ENCODE measurements at regions not wholly inside any gene's neighbourhood (a gene's known extent, or its start where the extent isn't known, plus 50 kb on each side); places are given as distances from the start of the nearest gene placed in this dataset.

DNA sequence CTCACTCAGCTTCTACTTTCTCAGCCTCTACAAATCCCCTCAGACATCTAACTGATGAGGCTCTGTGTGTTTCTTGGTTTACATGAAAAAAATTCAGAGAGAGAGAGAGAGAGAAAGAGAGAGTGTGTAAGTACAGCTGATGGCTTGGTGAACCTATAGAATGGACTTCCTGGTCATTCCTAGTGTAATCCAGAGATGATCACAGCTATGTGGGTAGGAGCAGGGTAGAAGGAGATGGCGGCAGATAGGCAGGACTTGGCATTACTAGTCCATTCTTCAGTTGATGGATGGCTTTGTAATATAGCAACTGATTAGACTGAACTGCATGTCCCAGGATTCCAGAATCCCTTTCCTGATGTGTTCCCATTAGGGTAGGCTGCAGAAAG lies 429.3 kb upstream of the CLINT1 start:
- no peak overlapping the region for H3K27ac ChIP-seq (ENCODE audit: low read depth)
- no peaks in the 10 kb centered on the region for H3K36me3 ChIP-seq (ENCODE audit: insufficient read depth)
- no peaks in the 10 kb centered on the region for H3K4me1 ChIP-seq (ENCODE audit: insufficient read depth)
- DNase-seq (ENCODE audit: extremely low spot score), result no peak
- H3K4me3 ChIP-seq (ENCODE audit: low read depth, low read length), result no peak overlapping the region
- 94% methylated on average over 1 of the region's 1 CpG for WGBS

DNA sequence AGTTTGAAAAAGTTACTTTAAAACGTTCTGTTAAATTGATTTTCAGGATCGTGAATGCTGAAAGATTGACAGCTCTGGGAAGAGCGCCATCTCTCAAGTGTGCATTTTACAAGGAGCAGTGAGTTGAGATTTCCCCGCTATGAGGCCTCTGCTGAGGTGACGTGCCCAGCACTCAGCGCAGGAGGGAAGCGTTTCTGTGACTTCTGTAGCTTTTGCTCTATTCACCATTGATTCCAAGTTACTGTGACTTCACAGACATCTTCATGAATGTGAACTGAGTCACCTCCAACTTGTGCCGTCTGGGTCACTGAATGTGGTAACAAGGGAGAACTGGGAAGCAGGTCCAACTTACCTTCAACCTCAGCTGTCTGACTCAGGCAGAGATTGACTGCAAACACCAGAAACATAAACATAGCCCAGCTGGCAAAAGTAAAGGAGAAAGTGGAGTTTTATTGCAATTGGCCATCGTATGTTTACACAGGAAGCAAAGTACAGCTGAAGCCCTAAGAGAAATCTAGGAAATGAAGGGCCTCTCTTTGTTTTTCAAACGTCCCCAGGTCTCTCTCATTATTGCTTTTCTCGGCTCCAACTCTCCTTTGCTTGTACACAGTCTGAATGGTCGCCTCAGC lies 428.8 kb upstream of the CLINT1 start:
- no peaks in the 10 kb centered on the region for H3K4me1 ChIP-seq (ENCODE audit: insufficient read depth)
- 39% methylated on average over 12 of the region's 12 CpGs for WGBS
- no peak for DNase-seq (ENCODE audit: extremely low spot score)
- H3K36me3 ChIP-seq (ENCODE audit: insufficient read depth), result no peaks in the 10 kb centered on the region
- no peak overlapping the region for H3K27ac ChIP-seq (ENCODE audit: low read depth)
- no peak overlapping the region for H3K4me3 ChIP-seq (ENCODE audit: low read depth, low read length)

DNA sequence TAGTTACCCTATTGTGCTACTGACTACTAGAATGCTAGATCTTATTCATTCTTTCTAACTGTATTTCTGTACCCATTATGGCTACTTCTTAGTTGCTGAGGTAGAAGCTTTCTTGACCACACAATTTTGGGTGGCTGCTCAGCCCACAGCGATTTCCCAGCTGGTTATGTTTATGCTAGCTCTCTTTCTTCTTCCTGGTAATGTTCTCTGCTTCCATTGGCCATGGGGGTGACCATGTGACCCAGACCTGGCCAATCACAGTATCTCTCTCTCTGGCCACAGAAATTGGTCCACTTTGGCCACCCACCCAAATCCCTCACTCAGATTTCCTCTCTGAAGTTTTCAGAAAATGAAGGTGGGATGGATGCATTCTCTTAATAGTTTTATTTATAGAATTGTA lies 427.9 kb upstream of the CLINT1 start:
- no peaks in the 10 kb centered on the region for H3K36me3 ChIP-seq (ENCODE audit: insufficient read depth)
- no peak for DNase-seq (ENCODE audit: extremely low spot score)
- no peaks in the 10 kb centered on the region for H3K4me1 ChIP-seq (ENCODE audit: insufficient read depth)
- no peak overlapping the region for H3K4me3 ChIP-seq (ENCODE audit: low read depth, low read length)
- no peak overlapping the region for H3K27ac ChIP-seq (ENCODE audit: low read depth)
- WGBS, result 90% methylated on average over 1 of the region's 1 CpG

DNA sequence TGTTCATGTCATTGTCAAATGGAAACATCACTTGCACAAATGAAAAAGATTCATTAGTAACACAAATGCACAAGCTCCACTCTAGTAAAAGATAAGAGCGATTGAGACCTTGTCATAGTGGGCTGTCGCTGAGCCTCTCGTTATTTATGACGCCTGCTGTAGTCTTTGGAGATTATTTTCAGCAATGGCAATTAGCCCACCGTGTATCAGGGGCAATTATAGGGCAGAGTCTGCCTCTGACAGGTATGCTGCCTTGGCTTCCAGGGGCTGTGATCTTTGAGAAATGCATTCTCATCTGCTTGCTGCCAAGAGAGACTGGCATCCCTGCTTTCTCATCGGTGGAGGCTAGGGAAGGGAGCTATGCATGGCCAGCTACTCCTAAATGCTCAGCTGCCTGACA lies 426.8 kb upstream of the CLINT1 start:
- no peak overlapping the region for H3K27ac ChIP-seq (ENCODE audit: low read depth)
- H3K4me3 ChIP-seq (ENCODE audit: low read depth, low read length), result no peak overlapping the region
- no peak for DNase-seq (ENCODE audit: extremely low spot score)
- WGBS, result 81% methylated on average over 6 of the region's 6 CpGs
- H3K4me1 ChIP-seq (ENCODE audit: insufficient read depth), result no peaks in the 10 kb centered on the region
- no peaks in the 10 kb centered on the region for H3K36me3 ChIP-seq (ENCODE audit: insufficient read depth)

DNA sequence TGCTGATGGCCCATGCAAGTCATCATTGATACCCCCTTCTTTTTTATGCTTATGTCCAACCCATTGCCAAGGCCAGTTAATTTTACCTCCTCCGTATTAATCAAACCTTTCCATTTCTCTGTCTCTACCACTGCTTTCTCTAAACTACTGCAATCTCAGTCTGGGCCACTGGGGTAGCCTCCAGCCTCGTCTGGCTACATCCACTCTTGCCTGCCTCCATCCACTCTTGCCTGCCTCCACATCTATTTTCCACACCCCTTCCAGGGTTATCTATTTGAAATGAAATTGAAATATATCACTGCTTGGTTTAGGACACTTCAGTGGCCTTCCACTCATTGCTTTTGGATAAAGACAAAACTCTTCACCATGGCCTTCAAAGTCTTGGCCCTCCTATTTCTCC lies 425.3 kb upstream of the CLINT1 start:
- DNase-seq (ENCODE audit: extremely low spot score), result no peak
- Histone ChIP-seq H3K27ac (ENCODE audit: low read depth) (no peak overlapping the region), H3K36me3 (ENCODE audit: insufficient read depth) (no peaks in the 10 kb centered on the region), H3K4me1 (ENCODE audit: insufficient read depth) (no peaks in the 10 kb centered on the region), H3K4me3 (ENCODE audit: low read depth, low read length) (no peak overlapping the region)
- WGBS, result 88% methylated on average over 2 of the region's 2 CpGs

DNA sequence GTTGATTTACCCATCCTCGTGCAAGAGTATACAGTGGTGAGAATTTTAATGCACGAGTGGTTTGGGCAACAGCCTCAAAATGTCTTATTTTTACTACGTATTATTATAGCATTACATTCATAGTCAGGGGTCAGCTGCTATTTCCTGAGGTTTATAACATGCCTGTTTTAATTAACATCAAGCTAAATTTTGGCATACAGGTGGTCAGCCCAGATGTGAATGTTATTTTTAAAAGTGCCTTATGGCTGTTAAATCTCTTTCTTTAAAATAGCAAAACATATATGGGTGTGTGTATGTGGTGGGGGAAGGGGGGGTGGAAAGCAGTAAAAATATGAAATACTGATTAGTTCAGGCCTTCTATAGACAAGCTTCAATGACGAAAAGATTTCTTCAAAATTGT lies 424.5 kb upstream of the CLINT1 start:
- H3K36me3 ChIP-seq (ENCODE audit: insufficient read depth), result no peaks in the 10 kb centered on the region
- H3K27ac ChIP-seq (ENCODE audit: low read depth), result no peak overlapping the region
- H3K4me3 ChIP-seq (ENCODE audit: low read depth, low read length), result no peak overlapping the region
- WGBS, result 75% methylated on average over 4 of the region's 4 CpGs
- no peaks in the 10 kb centered on the region for H3K4me1 ChIP-seq (ENCODE audit: insufficient read depth)
- no peak for DNase-seq (ENCODE audit: extremely low spot score)

DNA sequence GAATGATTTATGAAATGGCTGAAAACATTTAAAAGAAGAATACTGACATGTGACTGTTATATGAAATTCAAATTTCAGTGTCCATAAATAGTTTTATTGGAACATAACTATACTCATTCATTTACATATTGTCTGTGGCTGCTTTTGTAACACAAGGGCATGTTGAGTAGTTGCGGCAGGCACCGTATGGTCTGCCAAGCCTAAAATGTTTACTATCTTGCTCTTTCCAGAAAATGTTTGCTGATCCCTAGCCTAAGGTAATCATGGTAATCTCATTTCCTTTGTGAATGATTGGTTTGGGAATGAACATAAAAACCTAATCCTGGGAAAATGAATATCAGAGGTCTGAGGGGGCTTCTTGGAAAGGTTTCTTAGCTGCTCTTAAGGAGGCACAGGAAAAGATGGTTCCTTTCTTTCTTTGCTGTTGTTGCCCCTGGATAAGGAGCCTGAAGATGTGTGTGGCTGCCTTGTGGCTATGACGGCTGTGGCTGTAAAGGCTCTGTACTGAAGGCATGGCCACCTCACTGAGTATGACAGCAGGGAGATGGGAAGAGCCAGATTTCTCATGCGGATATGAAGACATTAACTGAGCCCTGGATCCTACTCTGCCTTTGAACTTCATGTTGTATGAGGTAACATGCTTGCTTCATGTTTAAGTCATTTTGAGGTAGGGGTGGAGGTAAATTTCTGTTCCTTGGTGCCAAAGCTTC lies 419.4 kb upstream of the CLINT1 start:
- H3K36me3 ChIP-seq (ENCODE audit: insufficient read depth), result no peaks in the 10 kb centered on the region
- no peak overlapping the region for H3K27ac ChIP-seq (ENCODE audit: low read depth)
- no peaks in the 10 kb centered on the region for H3K4me1 ChIP-seq (ENCODE audit: insufficient read depth)
- DNase-seq (ENCODE audit: extremely low spot score), result no peak
- no peak overlapping the region for H3K4me3 ChIP-seq (ENCODE audit: low read depth, low read length)
- WGBS, result 90% methylated on average over 4 of the region's 4 CpGs

DNA sequence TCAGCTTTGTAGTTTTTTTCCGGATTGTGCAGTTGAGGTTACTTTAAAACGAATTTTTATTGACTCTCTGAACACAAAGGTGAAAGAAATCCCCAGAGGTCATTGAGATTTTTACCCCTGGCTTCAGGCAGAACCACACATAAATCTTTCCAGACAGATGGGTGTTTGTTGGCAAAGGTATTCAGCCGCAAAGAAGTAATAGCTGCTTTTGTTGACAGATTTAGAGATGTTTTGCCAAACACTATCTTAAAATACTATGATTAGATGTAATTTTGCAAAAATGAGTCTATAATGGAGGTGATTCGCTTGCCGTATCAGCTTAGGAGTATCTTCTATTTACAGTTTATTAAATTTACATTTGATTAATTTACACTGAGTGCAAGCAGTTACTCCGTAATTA lies 418.3 kb upstream of the CLINT1 start:
- no peak for DNase-seq (ENCODE audit: extremely low spot score)
- Histone ChIP-seq H3K36me3 (ENCODE audit: insufficient read depth) (no peaks in the 10 kb centered on the region), H3K27ac (ENCODE audit: low read depth) (no peak overlapping the region), H3K4me1 (ENCODE audit: insufficient read depth) (no peaks in the 10 kb centered on the region), H3K4me3 (ENCODE audit: low read depth, low read length) (no peak overlapping the region)
- 81% methylated on average over 6 of the region's 6 CpGs for WGBS

DNA sequence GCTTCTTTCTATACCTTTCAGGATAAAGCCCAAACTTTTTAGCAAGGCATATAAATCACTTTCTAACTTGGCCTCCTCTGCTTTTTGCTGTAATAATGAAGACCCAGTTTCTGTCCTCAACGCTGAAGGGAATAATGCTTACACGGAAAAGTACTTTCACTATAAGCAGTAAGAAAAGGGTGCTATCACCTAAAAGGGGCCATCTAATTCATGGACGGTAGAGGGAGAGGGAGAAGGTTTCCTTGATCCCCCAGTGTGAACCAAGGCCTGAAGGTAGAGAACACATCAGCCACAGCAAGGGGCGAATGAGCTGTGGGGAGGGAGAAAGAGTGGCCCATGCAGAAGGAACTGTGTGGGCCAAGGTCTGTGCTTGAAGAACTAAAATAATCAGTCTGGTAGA lies 417.7 kb upstream of the CLINT1 start:
- H3K36me3 ChIP-seq (ENCODE audit: insufficient read depth), result no peaks in the 10 kb centered on the region
- no peak for DNase-seq (ENCODE audit: extremely low spot score)
- H3K4me3 ChIP-seq (ENCODE audit: low read depth, low read length), result no peak overlapping the region
- H3K4me1 ChIP-seq (ENCODE audit: insufficient read depth), result no peaks in the 10 kb centered on the region
- H3K27ac ChIP-seq (ENCODE audit: low read depth), result no peak overlapping the region
- 90% methylated on average over 4 of the region's 4 CpGs for WGBS

DNA sequence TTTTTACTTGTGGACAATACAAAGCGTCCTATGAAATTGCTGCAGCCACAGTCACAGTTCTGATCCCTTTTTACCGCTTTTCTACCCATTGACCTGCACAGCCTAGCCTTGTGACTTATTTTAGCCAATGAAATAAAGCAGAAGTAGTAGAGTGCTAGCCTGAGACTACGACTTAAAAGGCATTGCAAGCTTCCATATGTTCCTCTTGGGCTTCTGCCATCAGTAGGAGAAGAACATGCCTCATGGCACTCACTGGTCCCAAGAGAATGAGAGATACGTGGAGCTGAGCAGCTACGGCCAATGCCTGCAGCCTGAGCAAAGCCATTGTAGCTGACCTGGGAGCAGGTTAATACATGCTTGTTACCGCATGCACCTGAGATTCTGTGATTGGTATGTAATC lies 416.6 kb upstream of the CLINT1 start:
- no peak overlapping the region for H3K27ac ChIP-seq (ENCODE audit: low read depth)
- DNase-seq (ENCODE audit: extremely low spot score), result no peak
- WGBS, result 83% methylated on average over 6 of the region's 6 CpGs
- no peaks in the 10 kb centered on the region for H3K4me1 ChIP-seq (ENCODE audit: insufficient read depth)
- H3K36me3 ChIP-seq (ENCODE audit: insufficient read depth), result no peaks in the 10 kb centered on the region
- H3K4me3 ChIP-seq (ENCODE audit: low read depth, low read length), result no peak overlapping the region

DNA sequence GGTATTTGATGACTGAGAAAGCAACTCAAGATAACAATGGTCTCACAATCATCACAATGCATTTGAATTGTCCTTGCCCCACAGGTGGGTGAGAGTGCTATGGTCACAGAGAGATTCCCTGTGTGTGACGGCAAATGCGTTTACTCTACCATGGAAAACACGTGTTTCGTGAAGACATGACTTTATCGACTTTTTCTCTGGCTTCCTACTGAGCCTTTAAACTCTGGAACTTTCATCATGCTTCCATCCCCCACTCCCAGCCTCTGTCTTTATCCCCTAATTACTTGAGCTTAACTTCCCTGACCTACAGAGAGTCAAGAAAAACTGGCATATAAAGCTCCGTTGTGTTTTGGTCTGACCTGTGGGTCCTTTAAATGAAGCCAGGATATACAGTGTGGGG lies 414.1 kb upstream of the CLINT1 start:
- Histone ChIP-seq H3K27ac (ENCODE audit: low read depth) (no peak overlapping the region), H3K4me1 (ENCODE audit: insufficient read depth) (no peaks in the 10 kb centered on the region), H3K4me3 (ENCODE audit: low read depth, low read length) (no peak overlapping the region), H3K36me3 (ENCODE audit: insufficient read depth) (no peaks in the 10 kb centered on the region)
- no peak for DNase-seq (ENCODE audit: extremely low spot score)
- WGBS, result 51% methylated on average over 6 of the region's 6 CpGs

DNA sequence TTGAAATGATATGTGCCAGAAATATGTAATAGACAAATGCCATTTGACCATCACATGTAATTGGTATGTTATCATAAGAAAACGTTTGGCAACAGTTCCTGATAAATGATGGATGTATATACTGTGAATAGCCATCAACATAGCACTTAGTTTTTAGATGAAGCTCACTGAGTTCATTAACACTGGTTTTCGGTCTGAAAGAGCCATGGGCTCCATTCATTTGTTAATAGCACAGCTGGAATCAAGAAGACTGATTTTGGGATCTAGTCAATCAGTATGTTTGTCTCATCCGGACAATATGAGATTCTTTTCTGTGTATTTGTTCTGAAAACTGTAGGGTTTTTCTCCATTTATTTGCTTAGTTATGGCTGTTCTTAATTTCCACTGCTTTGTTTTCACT lies 413.5 kb upstream of the CLINT1 start:
- no peak for DNase-seq (ENCODE audit: extremely low spot score)
- Histone ChIP-seq H3K4me3 (ENCODE audit: low read depth, low read length) (no peak overlapping the region), H3K27ac (ENCODE audit: low read depth) (no peak overlapping the region), H3K4me1 (ENCODE audit: insufficient read depth) (no peaks in the 10 kb centered on the region), H3K36me3 (ENCODE audit: insufficient read depth) (no peaks in the 10 kb centered on the region)
- WGBS, result 71% methylated on average over 3 of the region's 3 CpGs

DNA sequence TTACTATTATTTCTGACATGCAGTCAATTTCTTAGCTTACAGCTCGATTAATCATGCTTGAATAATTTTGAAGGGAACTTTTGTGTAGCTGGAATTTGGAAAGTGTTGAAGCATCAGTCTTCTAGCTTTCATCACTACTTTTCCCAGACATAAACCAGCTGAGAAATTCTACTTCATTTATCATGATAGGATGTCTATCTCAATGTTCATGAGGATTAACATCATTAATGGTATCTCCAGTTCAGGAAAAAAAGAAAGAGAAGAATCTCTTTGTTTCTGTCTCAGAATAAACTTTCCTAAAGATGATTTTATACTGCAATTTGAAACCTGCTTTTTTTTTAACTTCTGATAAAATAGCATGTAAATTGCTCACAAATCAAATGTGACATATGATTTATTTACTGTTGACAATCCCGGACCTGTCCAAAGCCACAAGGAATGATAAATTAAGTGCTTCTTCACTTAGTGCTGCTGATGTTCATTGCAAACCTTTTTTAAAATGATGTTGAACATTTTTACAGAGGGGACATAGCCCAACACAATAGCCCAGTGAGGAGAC lies 412.1 kb upstream of the CLINT1 start:
- H3K27ac ChIP-seq (ENCODE audit: low read depth), result no peak overlapping the region
- H3K36me3 ChIP-seq (ENCODE audit: insufficient read depth), result no peaks in the 10 kb centered on the region
- no peak for DNase-seq (ENCODE audit: extremely low spot score)
- no peaks in the 10 kb centered on the region for H3K4me1 ChIP-seq (ENCODE audit: insufficient read depth)
- WGBS, result 44% methylated on average over 2 of the region's 2 CpGs
- no peak overlapping the region for H3K4me3 ChIP-seq (ENCODE audit: low read depth, low read length)

DNA sequence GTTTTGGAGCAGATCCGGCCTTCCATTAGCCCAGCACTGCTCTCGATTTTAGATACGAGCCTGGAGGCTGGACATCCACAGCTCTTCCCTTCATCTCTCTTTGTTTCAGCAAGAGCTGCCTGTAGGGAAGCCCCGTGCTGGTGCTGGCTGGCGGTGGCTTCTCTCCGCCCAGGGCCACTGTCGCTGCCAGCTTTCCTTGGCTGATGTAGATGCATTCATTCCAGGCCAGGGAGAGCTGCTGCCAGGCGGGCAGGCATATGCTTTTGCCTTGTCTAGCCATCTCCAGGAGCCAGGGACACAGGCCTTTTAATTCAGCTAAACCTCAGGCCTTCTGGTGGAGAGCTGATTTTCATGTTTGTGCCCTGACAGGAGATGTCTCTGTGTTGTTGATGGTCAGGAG lies 409.3 kb upstream of the CLINT1 start:
- no peaks in the 10 kb centered on the region for H3K4me1 ChIP-seq (ENCODE audit: insufficient read depth)
- H3K27ac ChIP-seq (ENCODE audit: low read depth), result no peak overlapping the region
- no peaks in the 10 kb centered on the region for H3K36me3 ChIP-seq (ENCODE audit: insufficient read depth)
- no peak overlapping the region for H3K4me3 ChIP-seq (ENCODE audit: low read depth, low read length)
- WGBS, result 90% methylated on average over 8 of the region's 8 CpGs
- no peak for DNase-seq (ENCODE audit: extremely low spot score)
